HepG2 (cell line): ENCODE measurements at regions not wholly inside any gene's neighbourhood (a gene's known extent, or its start where the extent isn't known, plus 50 kb on each side); places are given as distances from the start of the nearest gene placed in this dataset.

Experiments
- ATAC-seq: fragments of 200-7000 bp; cut with Tn5 transposase; 3 replicates; pipeline ENCODE4 v1.9.1; 2020; ENCODE audit warnings: mild to moderate bottlenecking, moderate library complexity
- BruUV-seq: library from RNA; stranded (reverse); fragments of 400-500 nt; replicated peaks from 2 replicates; lab custom pipeline; 2021; lab: Mats Ljungman, UMichigan
- CTCF ChIA-PET: fragments of 300-600 bp; formaldehyde crosslinking; extraction: SDS; loops from one replicate; lab custom pipeline; 2021; ENCODE audit warnings: low total read pairs, inconsistent platforms, low intra/inter-chr PET ratio; lab: Yijun Ruan, JAX
- POLR2A ChIA-PET: fragments of 350-600 bp; sonication (Branson Sonifier 250); formaldehyde crosslinking; loops from one replicate; lab custom pipeline; 2020; ENCODE audit warnings: antibody characterized with exemption, inconsistent platforms; lab: Yijun Ruan, JAX
- DNase-seq: peaks from one replicate; pipeline ENCODE4 v3.0.0-alpha.2; 2015; ENCODE audit warnings: low spot score
- FAIRE-seq: peaks from 3 replicates; lab custom pipeline; 2011; peaks lifted over from hg19 to GRCh38; lab: Jason Lieb, UNC
- H2AFZ ChIP-seq: one replicate; pipeline ENCODE4 v1.6.1; 2011; ENCODE audit warnings: low read length, inconsistent platforms
- H3K27ac ChIP-seq: fragments of 300-600 bp; 3 replicates; pipeline ENCODE4 v1.8.0; 2011; ENCODE audit warnings: mixed run types, mild to moderate bottlenecking, mixed read lengths, low read length, inconsistent platforms; ENCODE audit not compliant: insufficient read depth; ENCODE audit errors: extremely low read length
- H3K27me3 ChIP-seq, 2 experiments: fragments of 200-600 bp in 1 of 2; 2 replicates in 1 of 2; 3 replicates in 1 of 2; pipeline versions ENCODE4 v1.6.0 to v1.8.0; 2011; ENCODE audit warnings: low read length in 2 of 2, mild to moderate bottlenecking in 2 of 2, moderate library complexity in 2 of 2, inconsistent platforms in 1 of 2; ENCODE audit not compliant: insufficient read depth in 2 of 2, control insufficient read depth in 1 of 2
- H3K36me3 ChIP-seq, 2 experiments: fragments of 200-600 bp in 1 of 2; replicated peaks in 1 of 2; 2 replicates in 1 of 2; 3 replicates in 1 of 2; pipeline versions ENCODE4 v1.5.1 to v1.8.0; 2011; ENCODE audit warnings: low read length in 2 of 2, inconsistent platforms in 1 of 2; ENCODE audit not compliant: insufficient read depth in 2 of 2, control insufficient read depth in 1 of 2
- H3K4me1 ChIP-seq: 2 replicates; pipeline ENCODE4 v1.5.1; 2012; ENCODE audit warnings: low read length, inconsistent platforms; ENCODE audit not compliant: insufficient read depth
- H3K4me2 ChIP-seq: 2 replicates; pipeline ENCODE4 v1.6.0; 2011; ENCODE audit warnings: low read depth, low read length, inconsistent platforms
- H3K4me3 ChIP-seq, 3 experiments: fragments of 200-600 bp in 1 of 3; sonication (generic), shearing (Covaris generic) in 1 of 3; replicated peaks in 1 of 3; 2 replicates each; pipeline ENCODE4 v1.5.1; 2011 to 2016; ENCODE audit warnings: low read length in 3 of 3, inconsistent platforms in 2 of 3, low read depth in 2 of 3, mild to moderate bottlenecking in 2 of 3, control low read depth in 1 of 3, mixed read lengths in 1 of 3; ENCODE audit not compliant: insufficient read depth in 1 of 3
- H3K79me2 ChIP-seq: one replicate; pipeline ENCODE4 v1.6.1; 2011; ENCODE audit warnings: low read length, inconsistent platforms; ENCODE audit not compliant: insufficient read depth
- H3K9ac ChIP-seq: 2 replicates; pipeline ENCODE4 v1.6.0; 2011; ENCODE audit warnings: mild to moderate bottlenecking, low read depth, low read length, inconsistent platforms; ENCODE audit not compliant: insufficient read depth
- H3K9me3 ChIP-seq: 2 replicates; pipeline ENCODE4 v1.5.1; 2012; ENCODE audit warnings: mild to moderate bottlenecking, low read length
- H4K20me1 ChIP-seq: 2 replicates; pipeline ENCODE4 v1.6.0; 2011; ENCODE audit warnings: inconsistent platforms, mild to moderate bottlenecking, low read length, moderate library complexity; ENCODE audit not compliant: insufficient read depth
- AKAP8 ChIP-seq: sonication (generic); formaldehyde crosslinking; IDR thresholded peaks from 2 replicates; pipeline ENCODE4 v1.5.1; 2020; ENCODE audit warnings: mild to moderate bottlenecking, missing genetic modification reagents
- NFE2 ChIP-seq: sonication (generic); formaldehyde crosslinking; IDR thresholded peaks from 2 replicates; pipeline ENCODE4 v1.4.0; 2020; ENCODE audit warnings: missing genetic modification reagents
- PAF1 ChIP-seq: IDR thresholded peaks from 2 replicates; pipeline ENCODE4 v1.6.1; 2016; ENCODE audit warnings: missing genetic modification reagents, missing compliant biosample characterization
- RARA ChIP-seq: IDR thresholded peaks from 2 replicates; pipeline ENCODE4 v1.6.1; 2016; ENCODE audit warnings: missing genetic modification reagents, missing compliant biosample characterization
- SATB2 ChIP-seq: sonication (generic); formaldehyde crosslinking; IDR thresholded peaks from 2 replicates; pipeline ENCODE4 v1.5.0; 2020; ENCODE audit warnings: missing genetic modification reagents
- YEATS4 ChIP-seq: sonication (generic); formaldehyde crosslinking; IDR thresholded peaks from 2 replicates; pipeline ENCODE4 v1.4.0; 2020; ENCODE audit warnings: missing genetic modification reagents, borderline replicate concordance
- ZBTB20 ChIP-seq: sonication (generic); formaldehyde crosslinking; IDR thresholded peaks from 2 replicates; pipeline ENCODE4 v1.8.1; 2023; ENCODE audit warnings: missing genetic modification reagents, low read depth, mild to moderate bottlenecking, borderline replicate concordance
- ZNF572 ChIP-seq: sonication (generic); formaldehyde crosslinking; IDR thresholded peaks from 2 replicates; pipeline ENCODE4 v1.5.1; 2020; ENCODE audit warnings: mild to moderate bottlenecking, missing genetic modification reagents
- ZNF674 ChIP-seq: sonication (generic); formaldehyde crosslinking; IDR thresholded peaks from 2 replicates; pipeline ENCODE4 v1.5.0; 2020; ENCODE audit warnings: low read depth, mild to moderate bottlenecking, missing genetic modification reagents
- ZNF782 ChIP-seq: sonication (generic); formaldehyde crosslinking; IDR thresholded peaks from 2 replicates; pipeline ENCODE4 v1.4.0; 2020; ENCODE audit warnings: missing genetic modification reagents, mild to moderate bottlenecking, borderline replicate concordance
- ZNF850 ChIP-seq: sonication (generic); formaldehyde crosslinking; conservative IDR thresholded peaks from 2 replicates; pipeline ENCODE4 v1.9.0; 2021; ENCODE audit warnings: mild to moderate bottlenecking, missing genetic modification reagents
- WGBS: methylation state at CpG from one replicate; pipeline ENCODE4 v1.1.6; 2017; ENCODE audit warnings: low lambda C conversion rate; 5-methylcytosine and 5-hydroxymethylcytosine counted together
- in situ Hi-C: cut with HindIII; loops from 2 replicates; pipeline ENCODE4 v1.10.0; 2017; ENCODE audit warnings: low pct_unique_long_range_greater_than_20kb; ENCODE audit not compliant: extremely low pct_ligation_motif_present
- intact Hi-C: fragments of 100-400 bp; cut with micrococcal nuclease; formaldehyde crosslinking; loops from one replicate; pipeline ENCODE4 v1.10.0; 2022; ENCODE audit not compliant: unreplicated experiment
- TF ChIP-seq, protein P1 (sequence below): sonication (generic); formaldehyde crosslinking; IDR thresholded peaks from 2 replicates; pipeline ENCODE4 v1.9.0; 2021; ENCODE audit warnings: missing genetic modification reagents, mild to moderate bottlenecking, borderline replicate concordance
- TF ChIP-seq, protein P2 (sequence below): sonication (generic); formaldehyde crosslinking; IDR thresholded peaks from 2 replicates; pipeline ENCODE4 v1.9.0; 2021; ENCODE audit warnings: missing genetic modification reagents, borderline replicate concordance
- TF ChIP-seq, protein P3 (sequence below): IDR thresholded peaks from 2 replicates; pipeline ENCODE4 v1.6.1; 2018; ENCODE audit warnings: missing genetic modification reagents, mild to moderate bottlenecking, missing compliant biosample characterization

DNA sequence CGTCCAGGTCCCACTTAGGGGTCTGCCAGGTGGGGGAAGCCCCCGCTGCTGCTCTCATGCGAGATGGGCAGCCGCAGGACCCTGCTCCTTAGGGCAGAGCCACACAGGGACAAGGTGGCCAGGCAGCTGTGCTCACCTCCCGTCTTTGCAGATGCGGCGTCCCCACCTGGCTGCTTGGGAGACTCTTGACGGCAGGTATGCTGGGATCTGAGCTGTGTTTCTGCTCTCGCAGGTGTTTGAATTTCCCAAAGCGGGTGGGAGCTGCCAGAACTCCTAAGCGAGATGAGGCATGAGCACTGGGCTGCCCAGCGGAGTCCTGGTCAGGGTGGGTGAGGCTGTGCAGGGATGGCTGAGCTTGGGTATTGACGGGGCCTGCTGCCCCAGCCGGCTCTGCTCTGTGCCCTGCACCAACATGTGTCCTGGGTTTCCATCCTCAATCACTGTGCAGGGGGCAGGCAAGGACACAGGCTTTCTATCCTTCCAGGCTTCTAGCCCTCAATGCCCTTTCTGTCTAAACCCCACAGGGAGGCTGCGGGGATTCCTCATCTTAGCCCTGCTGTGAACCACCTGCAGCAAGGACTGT lies 151.4 kb downstream of the ICE1 start:
- ATAC-seq (no peak), FAIRE-seq (no peak), DNase-seq (no peak)
- Histone ChIP-seq H3K9ac (no peak overlapping the region), H3K79me2 (no peaks in the 10 kb centered on the region), H3K9me3 (no peaks in the 10 kb centered on the region), H2AFZ (no peak overlapping the region), H3K27ac (no peak overlapping the region), H3K27me3 (peaks cover 3 to 26% of the 10 kb centered on the region in 2 experiments; a peak in 3 of 5 replicates), H3K4me3 (no peak overlapping the region), H3K36me3 (no peaks in the 10 kb centered on the region), H4K20me1 (no peaks in the 10 kb centered on the region), H3K4me1 (no peaks in the 10 kb centered on the region), H3K4me2 (no peak overlapping the region)
- intact Hi-C loops: no loop called here
- in situ Hi-C loops: no loop called here
- ChIA-PET CTCF (no interaction called here), POLR2A (no interaction called here)
- no peak for TF ChIP-seq ZNF850 (CRISPR knock-in tag)
- no TSS peak for BruUV-seq
- 36% methylated on average over 3 of the region's 15 CpGs for WGBS

DNA sequence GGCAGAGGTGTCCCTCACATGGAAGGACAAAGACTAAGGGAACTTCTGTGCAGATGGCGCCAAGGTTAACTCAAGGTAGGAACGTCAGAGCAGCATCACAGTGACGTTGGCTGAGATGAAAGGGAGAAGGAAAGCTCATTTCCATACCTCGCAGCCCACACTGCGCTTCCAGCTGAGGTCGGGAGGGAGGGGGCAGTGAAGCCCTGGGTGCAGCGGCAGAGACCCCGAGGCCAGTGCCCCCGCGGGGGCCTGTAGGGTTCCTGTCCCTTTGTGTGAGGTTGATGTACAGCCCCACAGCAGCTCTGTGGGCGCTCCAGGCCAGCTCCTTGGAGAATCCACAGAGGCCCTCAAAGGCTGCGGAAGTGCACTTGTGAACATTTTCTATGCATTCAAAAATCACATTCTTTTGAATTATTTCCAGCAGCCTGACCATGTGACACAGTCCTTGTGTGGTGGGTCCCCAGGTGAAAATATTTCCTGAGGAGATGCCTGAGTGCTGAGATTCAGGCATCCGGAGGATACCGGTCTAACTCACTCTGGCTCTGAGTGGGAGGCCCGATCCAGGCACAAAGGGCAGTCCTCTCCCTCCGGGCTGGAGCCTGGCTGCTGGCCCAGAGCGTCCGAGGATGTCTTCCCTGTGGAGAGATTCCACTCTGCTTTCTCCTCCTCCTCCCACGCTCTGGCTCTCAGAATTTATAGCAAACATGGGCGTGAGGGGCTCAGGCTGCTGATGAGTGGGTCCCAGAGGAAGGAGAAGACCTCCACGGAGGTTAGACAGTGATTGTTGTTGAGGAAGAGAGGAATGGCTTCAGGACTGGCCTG lies 150.7 kb downstream of the ICE1 start:
- H3K27me3 ChIP-seq: peaks cover 3 to 28% of the 10 kb centered on the region in 2 experiments; a peak in 3 of 5 replicates
- TF ChIP-seq ZBTB20: no peak
- no peak for TF ChIP-seq NFE2 (CRISPR knock-in tag)
- no peak for TF ChIP-seq ZNF782 (CRISPR knock-in tag)
- no peak for TF ChIP-seq SATB2 (CRISPR knock-in tag)
- TF ChIP-seq, protein P1, sequence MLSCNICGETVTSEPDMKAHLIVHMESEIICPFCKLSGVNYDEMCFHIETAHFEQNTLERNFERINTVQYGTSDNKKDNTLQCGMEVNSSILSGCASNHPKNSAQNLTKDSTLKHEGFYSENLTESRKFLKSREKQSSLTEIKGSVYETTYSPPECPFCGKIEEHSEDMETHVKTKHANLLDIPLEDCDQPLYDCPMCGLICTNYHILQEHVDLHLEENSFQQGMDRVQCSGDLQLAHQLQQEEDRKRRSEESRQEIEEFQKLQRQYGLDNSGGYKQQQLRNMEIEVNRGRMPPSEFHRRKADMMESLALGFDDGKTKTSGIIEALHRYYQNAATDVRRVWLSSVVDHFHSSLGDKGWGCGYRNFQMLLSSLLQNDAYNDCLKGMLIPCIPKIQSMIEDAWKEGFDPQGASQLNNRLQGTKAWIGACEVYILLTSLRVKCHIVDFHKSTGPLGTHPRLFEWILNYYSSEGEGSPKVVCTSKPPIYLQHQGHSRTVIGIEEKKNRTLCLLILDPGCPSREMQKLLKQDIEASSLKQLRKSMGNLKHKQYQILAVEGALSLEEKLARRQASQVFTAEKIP (CRISPR knock-in tag): no peak
- TF ChIP-seq YEATS4 (CRISPR knock-in tag): no peak
- no peak for TF ChIP-seq PAF1 (CRISPR knock-in tag)
- no peak for TF ChIP-seq ZNF572 (CRISPR knock-in tag)
- TF ChIP-seq, protein P2, sequence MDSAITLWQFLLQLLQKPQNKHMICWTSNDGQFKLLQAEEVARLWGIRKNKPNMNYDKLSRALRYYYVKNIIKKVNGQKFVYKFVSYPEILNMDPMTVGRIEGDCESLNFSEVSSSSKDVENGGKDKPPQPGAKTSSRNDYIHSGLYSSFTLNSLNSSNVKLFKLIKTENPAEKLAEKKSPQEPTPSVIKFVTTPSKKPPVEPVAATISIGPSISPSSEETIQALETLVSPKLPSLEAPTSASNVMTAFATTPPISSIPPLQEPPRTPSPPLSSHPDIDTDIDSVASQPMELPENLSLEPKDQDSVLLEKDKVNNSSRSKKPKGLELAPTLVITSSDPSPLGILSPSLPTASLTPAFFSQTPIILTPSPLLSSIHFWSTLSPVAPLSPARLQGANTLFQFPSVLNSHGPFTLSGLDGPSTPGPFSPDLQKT: no peak
- TF ChIP-seq ZNF674: no peak
- TF ChIP-seq, protein P3, sequence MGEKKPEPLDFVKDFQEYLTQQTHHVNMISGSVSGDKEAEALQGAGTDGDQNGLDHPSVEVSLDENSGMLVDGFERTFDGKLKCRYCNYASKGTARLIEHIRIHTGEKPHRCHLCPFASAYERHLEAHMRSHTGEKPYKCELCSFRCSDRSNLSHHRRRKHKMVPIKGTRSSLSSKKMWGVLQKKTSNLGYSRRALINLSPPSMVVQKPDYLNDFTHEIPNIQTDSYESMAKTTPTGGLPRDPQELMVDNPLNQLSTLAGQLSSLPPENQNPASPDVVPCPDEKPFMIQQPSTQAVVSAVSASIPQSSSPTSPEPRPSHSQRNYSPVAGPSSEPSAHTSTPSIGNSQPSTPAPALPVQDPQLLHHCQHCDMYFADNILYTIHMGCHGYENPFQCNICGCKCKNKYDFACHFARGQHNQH (CRISPR knock-in tag): no peak
- no peak for TF ChIP-seq RARA
- no peak for TF ChIP-seq AKAP8

More for the DNA sequence above, 150.7 kb downstream of the ICE1 start:
- no TSS peak for BruUV-seq
- H3K4me3 ChIP-seq: no peak overlapping the region
- DNase-seq (no peak), ATAC-seq (0 out of 3 replicates have a peak, but pooled peaks have one; percentile 28), FAIRE-seq (no peak)
- H4K20me1 ChIP-seq: no peaks in the 10 kb centered on the region
- WGBS: 19% methylated on average over 9 of the region's 21 CpGs
- H3K4me2 ChIP-seq: no peak overlapping the region
- H3K9me3 ChIP-seq: no peaks in the 10 kb centered on the region
- CTCF ChIA-PET: no interaction called here
- POLR2A ChIA-PET: no interaction called here
- in situ Hi-C loops: no loop called here
- H3K79me2 ChIP-seq: no peaks in the 10 kb centered on the region
- intact Hi-C loops: no loop called here
- H3K27ac ChIP-seq: no peak overlapping the region
- H3K9ac ChIP-seq: no peak overlapping the region
- H3K36me3 ChIP-seq: no peaks in the 10 kb centered on the region
- no peaks in the 10 kb centered on the region for H3K4me1 ChIP-seq
- H2AFZ ChIP-seq: no peak overlapping the region
